ENCODE measurements at regions not wholly inside any gene's neighbourhood (a gene's known extent, or its start where the extent isn't known, plus 50 kb on each side); places are given as distances from the start of the nearest gene placed in this dataset.

DNA sequence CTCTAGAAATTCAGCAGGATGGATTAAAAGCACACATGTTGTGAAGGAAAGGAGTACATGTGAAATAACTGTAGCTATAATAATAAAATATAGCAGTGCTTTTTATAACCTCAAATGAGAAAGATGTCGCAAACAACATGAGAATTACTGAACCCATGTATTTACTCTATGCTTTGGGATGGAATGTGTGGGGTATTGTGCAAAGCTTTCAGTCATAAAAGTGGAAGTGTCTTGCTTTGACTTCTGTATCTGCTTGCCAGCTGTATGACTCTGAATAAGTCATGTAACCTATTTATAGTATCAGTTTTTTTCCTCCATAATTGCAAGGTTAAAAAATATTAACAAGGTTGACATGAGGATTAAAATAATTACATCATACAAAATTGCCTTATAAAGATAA lies 519.3 kb upstream of the CADM2 start:
- CTCF ChIA-PET (ENCODE audit: partially characterized antibody): no interaction called here
- peaks cover 0 to 14% (median 5%) of the 10 kb centered on the region in 8 donors for H3K9me3 Mint-ChIP-seq
- H3K27me3 ChIP-seq (ENCODE audit: insufficient read depth, low read length): no peaks in the 10 kb centered on the region
- no peaks in the 10 kb centered on the region for H3K36me3 Mint-ChIP-seq
- no peaks in the 10 kb centered on the region for H3K36me3 ChIP-seq (ENCODE audit: insufficient read depth, low read length)
- H3K4me3 Mint-ChIP-seq: no peak overlapping the region
- no peak for DNase-seq
- no peaks in the 10 kb centered on the region for H3K27me3 Mint-ChIP-seq
- H3K27ac Mint-ChIP-seq: no peak overlapping the region
- H3K4me1 Mint-ChIP-seq: no peaks in the 10 kb centered on the region
- H3K27ac ChIP-seq (ENCODE audit: low read depth, low read length): no peak overlapping the region
- H3K4me3 ChIP-seq (ENCODE audit: low read length in 2 of 2): no peak overlapping the region
- H3K4me1 ChIP-seq (ENCODE audit: insufficient read depth, low read length): no peaks in the 10 kb centered on the region
- POLR2A ChIA-PET (ENCODE audit: partially characterized antibody): no interaction called here
- H3K9me3 ChIP-seq (ENCODE audit: control insufficient read depth in 1 of 2, low read length in 2 of 2): no peaks in the 10 kb centered on the region
- intact Hi-C loops (cut with micrococcal nuclease): no loop called here

DNA sequence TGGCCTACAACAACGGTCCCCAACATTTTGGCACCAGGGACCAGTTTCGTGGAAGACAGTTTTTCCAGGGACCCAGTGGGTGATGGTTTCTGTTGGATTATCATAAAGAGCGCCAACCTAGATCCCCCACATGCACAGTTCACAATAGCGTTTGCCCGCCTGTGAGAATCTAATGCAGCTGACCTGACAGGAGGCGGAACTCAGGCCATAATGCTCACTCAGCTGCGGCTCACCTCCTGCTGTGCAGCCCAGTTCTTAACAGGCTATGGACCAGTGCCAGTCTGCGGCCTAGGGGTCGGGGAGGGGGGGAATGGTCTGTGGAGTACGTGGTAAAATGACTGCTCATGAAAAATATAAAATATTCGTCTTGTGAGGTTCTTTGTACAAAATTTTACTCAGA lies 518.5 kb upstream of the CADM2 start:
- Mint-ChIP-seq H3K36me3 (no peaks in the 10 kb centered on the region), H3K4me1 (no peaks in the 10 kb centered on the region), H3K4me3 (no peak overlapping the region), H3K27me3 (no peaks in the 10 kb centered on the region), H3K9me3 (peaks cover 0 to 14% (median 4%) of the 10 kb centered on the region in 8 donors), H3K27ac (no peak overlapping the region)
- no peak overlapping the region for H3K27ac ChIP-seq (ENCODE audit: low read depth, low read length)
- intact Hi-C loops (cut with micrococcal nuclease): no loop called here
- ChIA-PET POLR2A (ENCODE audit: partially characterized antibody) (no interaction called here), CTCF (ENCODE audit: partially characterized antibody) (no interaction called here)
- H3K36me3 ChIP-seq (ENCODE audit: insufficient read depth, low read length): no peaks in the 10 kb centered on the region
- H3K9me3 ChIP-seq (ENCODE audit: control insufficient read depth in 1 of 2, low read length in 2 of 2): no peaks in the 10 kb centered on the region
- H3K27me3 ChIP-seq (ENCODE audit: insufficient read depth, low read length): no peaks in the 10 kb centered on the region
- no peaks in the 10 kb centered on the region for H3K4me1 ChIP-seq (ENCODE audit: insufficient read depth, low read length)
- no peak overlapping the region for H3K4me3 ChIP-seq (ENCODE audit: low read length in 2 of 2)
- no peak for DNase-seq

DNA sequence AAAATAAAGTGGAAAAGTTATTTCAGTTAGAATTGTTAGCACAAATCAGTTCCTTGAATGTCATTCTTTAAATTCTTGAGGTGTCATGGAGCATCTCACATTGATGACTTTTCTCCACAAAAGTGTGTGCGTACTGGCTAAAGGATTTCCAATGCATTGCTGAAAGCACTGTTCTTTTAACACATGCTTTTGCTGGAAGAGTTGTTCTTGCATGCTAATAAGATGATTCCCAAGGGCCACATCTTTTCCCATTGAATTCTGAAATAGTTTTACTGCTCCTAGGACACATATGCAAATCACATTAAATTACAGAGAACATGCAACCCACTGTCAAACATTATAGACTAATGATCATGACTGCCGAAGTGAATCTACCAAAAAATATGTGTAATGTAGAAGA lies 516.3 kb upstream of the CADM2 start:
- Mint-ChIP-seq H3K4me3 (no peak overlapping the region), H3K4me1 (no peaks in the 10 kb centered on the region), H3K9me3 (peaks cover 0 to 16% (median 3%) of the 10 kb centered on the region in 8 donors), H3K36me3 (no peaks in the 10 kb centered on the region), H3K27ac (no peak overlapping the region), H3K27me3 (no peaks in the 10 kb centered on the region)
- Histone ChIP-seq H3K27me3 (ENCODE audit: insufficient read depth, low read length) (no peaks in the 10 kb centered on the region), H3K4me3 (ENCODE audit: low read length in 2 of 2) (no peak overlapping the region), H3K27ac (ENCODE audit: low read depth, low read length) (no peak overlapping the region), H3K36me3 (ENCODE audit: insufficient read depth, low read length) (no peaks in the 10 kb centered on the region), H3K4me1 (ENCODE audit: insufficient read depth, low read length) (no peaks in the 10 kb centered on the region), H3K9me3 (ENCODE audit: control insufficient read depth in 1 of 2, low read length in 2 of 2) (no peaks in the 10 kb centered on the region)
- no peak for DNase-seq
- ChIA-PET CTCF (ENCODE audit: partially characterized antibody) (no interaction called here), POLR2A (ENCODE audit: partially characterized antibody) (no interaction called here)
- intact Hi-C loops (cut with micrococcal nuclease): no loop called here

DNA sequence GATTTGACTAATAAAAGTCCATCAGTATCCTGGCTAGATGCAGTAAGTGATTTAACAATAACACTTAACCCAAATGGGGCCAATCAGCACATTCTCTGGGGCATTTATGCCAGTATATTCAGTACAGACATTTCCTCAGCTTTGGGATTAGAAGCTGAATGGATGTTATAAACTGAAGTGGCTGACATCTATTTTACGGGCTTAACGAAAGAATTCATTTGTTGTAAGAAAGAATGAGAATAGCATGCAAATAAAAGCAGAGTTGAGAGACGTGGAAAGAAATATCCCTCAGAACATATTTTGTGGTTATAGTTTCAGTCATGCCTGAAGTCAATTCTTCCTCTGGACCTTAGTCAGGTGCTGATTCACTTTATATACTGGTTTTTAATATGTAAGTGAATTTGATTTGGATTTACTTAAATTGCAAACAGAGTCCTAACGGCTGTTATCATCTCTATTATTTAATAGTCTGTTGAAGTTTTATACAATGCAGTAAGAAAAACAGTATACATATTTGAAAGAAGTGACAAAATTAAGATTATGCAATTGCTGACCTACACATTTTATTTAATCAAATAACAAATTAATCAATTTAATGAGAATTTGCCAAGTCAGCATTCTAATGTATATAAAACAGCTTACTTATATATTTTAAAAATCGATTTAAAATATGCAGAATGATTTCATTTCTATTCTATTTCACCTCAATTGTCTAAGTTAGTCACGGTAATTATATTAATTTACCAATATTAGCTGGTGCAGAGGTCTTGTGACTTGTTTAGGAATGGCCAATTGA lies 513.9 kb upstream of the CADM2 start:
- ChIA-PET CTCF (ENCODE audit: partially characterized antibody) (no interaction called here), POLR2A (ENCODE audit: partially characterized antibody) (no interaction called here)
- H3K27me3 ChIP-seq (ENCODE audit: insufficient read depth, low read length): no peaks in the 10 kb centered on the region
- H3K27ac ChIP-seq (ENCODE audit: low read depth, low read length): no peak overlapping the region
- no peak overlapping the region for H3K4me3 ChIP-seq (ENCODE audit: low read length in 2 of 2)
- no peak overlapping the region for H3K27ac Mint-ChIP-seq
- H3K4me1 ChIP-seq (ENCODE audit: insufficient read depth, low read length): no peaks in the 10 kb centered on the region
- H3K4me3 Mint-ChIP-seq: no peak overlapping the region
- H3K36me3 ChIP-seq (ENCODE audit: insufficient read depth, low read length): no peaks in the 10 kb centered on the region
- no peaks in the 10 kb centered on the region for H3K27me3 Mint-ChIP-seq
- H3K9me3 ChIP-seq (ENCODE audit: control insufficient read depth in 1 of 2, low read length in 2 of 2): no peaks in the 10 kb centered on the region
- peaks cover 0 to 16% (median 3%) of the 10 kb centered on the region in 8 donors for H3K9me3 Mint-ChIP-seq
- DNase-seq: no peak
- no peaks in the 10 kb centered on the region for H3K36me3 Mint-ChIP-seq
- no peaks in the 10 kb centered on the region for H3K4me1 Mint-ChIP-seq
- intact Hi-C loops (cut with micrococcal nuclease): no loop called here

DNA sequence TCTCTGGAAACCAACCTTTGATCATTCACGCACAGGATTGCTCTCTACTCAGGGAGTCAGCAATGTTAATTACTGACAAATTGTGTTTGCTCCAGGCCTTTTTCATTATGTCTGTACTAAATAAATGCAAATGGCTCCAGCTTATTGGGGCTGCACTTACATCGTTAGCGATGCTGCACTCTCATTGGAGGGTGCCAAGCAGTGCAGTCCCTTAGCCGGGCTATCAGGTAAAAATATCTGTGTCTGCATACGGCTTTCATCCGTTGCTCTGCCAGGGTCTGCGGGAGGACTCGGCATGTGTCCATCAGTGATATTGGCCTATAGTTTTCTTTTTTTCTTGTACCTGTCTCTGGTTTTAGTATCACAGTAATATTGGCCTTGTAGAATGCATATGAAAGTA lies 471.5 kb upstream of the CADM2 start:
- H3K9me3 Mint-ChIP-seq: peaks cover 0 to 32% (median 9%) of the 10 kb centered on the region in 8 donors
- ChIA-PET POLR2A (ENCODE audit: partially characterized antibody) (no interaction called here), CTCF (ENCODE audit: partially characterized antibody) (no interaction called here)
- no peak overlapping the region for H3K27ac Mint-ChIP-seq
- H3K27ac ChIP-seq (ENCODE audit: low read depth, low read length): no peak overlapping the region
- no peaks in the 10 kb centered on the region for H3K4me1 Mint-ChIP-seq
- intact Hi-C loops (cut with micrococcal nuclease): no loop called here
- H3K4me3 ChIP-seq (ENCODE audit: low read length in 2 of 2): no peak overlapping the region
- no peak overlapping the region for H3K4me3 Mint-ChIP-seq
- no peak for DNase-seq
- no peaks in the 10 kb centered on the region for H3K9me3 ChIP-seq (ENCODE audit: control insufficient read depth in 1 of 2, low read length in 2 of 2)
- H3K4me1 ChIP-seq (ENCODE audit: insufficient read depth, low read length): no peaks in the 10 kb centered on the region
- no peaks in the 10 kb centered on the region for H3K27me3 Mint-ChIP-seq
- no peaks in the 10 kb centered on the region for H3K27me3 ChIP-seq (ENCODE audit: insufficient read depth, low read length)
- H3K36me3 Mint-ChIP-seq: no peaks in the 10 kb centered on the region
- no peaks in the 10 kb centered on the region for H3K36me3 ChIP-seq (ENCODE audit: insufficient read depth, low read length)

DNA sequence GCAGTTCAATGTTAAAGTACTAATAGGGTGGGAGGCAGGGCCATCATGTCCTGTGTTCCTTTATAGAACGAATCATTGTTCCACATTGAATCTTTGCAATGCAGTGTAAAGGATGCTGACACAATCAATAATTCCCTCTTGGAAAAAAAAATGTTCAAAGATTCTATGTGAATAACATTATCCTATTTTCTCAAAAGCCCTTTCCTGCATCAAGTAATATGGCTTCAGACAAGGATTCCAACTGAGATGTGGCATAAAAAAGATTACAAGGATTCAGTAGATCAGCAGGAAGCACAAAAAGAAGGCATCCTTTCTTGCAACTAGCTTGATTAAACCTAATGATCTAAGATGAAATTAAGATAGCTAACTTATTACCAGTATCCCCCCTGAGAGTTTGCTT lies 454.0 kb upstream of the CADM2 start:
- no peak overlapping the region for H3K27ac Mint-ChIP-seq

DNA sequence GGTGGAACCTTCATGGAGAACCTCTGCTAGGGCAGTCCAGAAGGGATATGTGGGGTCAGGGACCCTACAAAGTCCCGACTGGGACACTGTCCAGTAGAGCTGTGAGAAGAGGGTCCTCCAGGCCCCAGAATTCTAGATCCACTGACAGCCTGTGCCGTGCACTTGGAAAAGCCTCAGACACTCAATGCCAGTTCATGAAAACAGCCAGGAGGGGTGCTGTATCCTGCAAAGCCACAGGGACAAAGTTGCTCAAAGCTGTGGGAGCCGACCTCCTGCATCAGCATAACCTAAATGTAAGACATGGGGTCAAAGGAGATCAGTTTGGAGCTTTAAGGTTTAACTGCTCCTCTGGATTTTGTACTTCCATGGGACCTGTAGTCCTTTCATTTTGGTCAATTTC lies 448.8 kb upstream of the CADM2 start:
- ChIA-PET CTCF (ENCODE audit: partially characterized antibody) (no interaction called here), POLR2A (ENCODE audit: partially characterized antibody) (no interaction called here)
- no peak overlapping the region for H3K4me3 Mint-ChIP-seq
- H3K4me1 Mint-ChIP-seq: no peaks in the 10 kb centered on the region
- DNase-seq: no peak
- intact Hi-C loops (cut with micrococcal nuclease): no loop called here
- H3K27ac Mint-ChIP-seq: no peak overlapping the region
- no peaks in the 10 kb centered on the region for H3K36me3 Mint-ChIP-seq
- no peaks in the 10 kb centered on the region for H3K4me1 ChIP-seq (ENCODE audit: insufficient read depth, low read length)
- no peaks in the 10 kb centered on the region for H3K9me3 ChIP-seq (ENCODE audit: control insufficient read depth in 1 of 2, low read length in 2 of 2)
- no peak overlapping the region for H3K27ac ChIP-seq (ENCODE audit: low read depth, low read length)
- no peaks in the 10 kb centered on the region for H3K27me3 Mint-ChIP-seq
- no peak overlapping the region for H3K4me3 ChIP-seq (ENCODE audit: low read length in 2 of 2)
- H3K27me3 ChIP-seq (ENCODE audit: insufficient read depth, low read length): no peaks in the 10 kb centered on the region
- H3K36me3 ChIP-seq (ENCODE audit: insufficient read depth, low read length): no peaks in the 10 kb centered on the region
- peaks cover 2 to 20% (median 11%) of the 10 kb centered on the region in 8 donors for H3K9me3 Mint-ChIP-seq

More for the DNA sequence above, 454.0 kb upstream of the CADM2 start:
- DNase-seq: no peak
- intact Hi-C loops (cut with micrococcal nuclease): no loop called here
- H3K9me3 ChIP-seq (ENCODE audit: control insufficient read depth in 1 of 2, low read length in 2 of 2): no peaks in the 10 kb centered on the region
- no peaks in the 10 kb centered on the region for H3K36me3 ChIP-seq (ENCODE audit: insufficient read depth, low read length)
- H3K4me3 ChIP-seq (ENCODE audit: low read length in 2 of 2): no peak overlapping the region
- no peaks in the 10 kb centered on the region for H3K4me1 Mint-ChIP-seq
- POLR2A ChIA-PET (ENCODE audit: partially characterized antibody): no interaction called here
- no peaks in the 10 kb centered on the region for H3K27me3 ChIP-seq (ENCODE audit: insufficient read depth, low read length)
- H3K9me3 Mint-ChIP-seq: peaks cover 0 to 16% (median 7%) of the 10 kb centered on the region in 8 donors
- H3K36me3 Mint-ChIP-seq: no peaks in the 10 kb centered on the region
- no peaks in the 10 kb centered on the region for H3K27me3 Mint-ChIP-seq
- H3K4me1 ChIP-seq (ENCODE audit: insufficient read depth, low read length): no peaks in the 10 kb centered on the region
- H3K4me3 Mint-ChIP-seq: no peak overlapping the region
- no peak overlapping the region for H3K27ac ChIP-seq (ENCODE audit: low read depth, low read length)
- CTCF ChIA-PET (ENCODE audit: partially characterized antibody): no interaction called here

DNA sequence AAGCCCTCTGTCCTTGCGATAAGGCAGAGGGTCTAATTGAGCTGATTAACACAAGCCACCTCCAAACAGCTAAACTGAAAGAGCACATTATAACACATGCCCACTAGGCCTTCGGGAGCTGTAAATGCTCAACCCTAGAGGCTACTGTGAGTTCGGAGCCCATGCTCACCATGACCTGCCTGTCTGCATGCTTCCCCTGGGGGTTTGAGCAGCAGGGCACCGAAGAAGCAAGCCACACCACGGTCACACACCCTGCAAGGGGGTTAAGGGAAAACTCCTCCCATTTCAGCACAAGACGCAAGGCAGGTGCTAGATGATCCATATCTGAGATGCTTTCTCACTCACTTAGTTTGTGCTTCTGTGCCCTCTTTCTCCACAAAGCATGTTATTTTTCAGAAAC lies 435.9 kb upstream of the CADM2 start:
- no peak overlapping the region for H3K4me3 Mint-ChIP-seq
- no peaks in the 10 kb centered on the region for H3K4me1 Mint-ChIP-seq
- no peak overlapping the region for H3K27ac Mint-ChIP-seq
- no peak overlapping the region for H3K4me3 ChIP-seq (ENCODE audit: low read length in 2 of 2)
- H3K27me3 ChIP-seq (ENCODE audit: insufficient read depth, low read length): no peaks in the 10 kb centered on the region
- H3K36me3 ChIP-seq (ENCODE audit: insufficient read depth, low read length): no peaks in the 10 kb centered on the region
- no peaks in the 10 kb centered on the region for H3K36me3 Mint-ChIP-seq
- no peak for DNase-seq
- ChIA-PET POLR2A (ENCODE audit: partially characterized antibody) (no interaction called here), CTCF (ENCODE audit: partially characterized antibody) (no interaction called here)
- peaks cover 0 to 17% (median 11%) of the 10 kb centered on the region in 8 donors for H3K9me3 Mint-ChIP-seq
- no peaks in the 10 kb centered on the region for H3K4me1 ChIP-seq (ENCODE audit: insufficient read depth, low read length)
- intact Hi-C loops (cut with micrococcal nuclease): no loop called here
- H3K27ac ChIP-seq (ENCODE audit: low read depth, low read length): no peak overlapping the region
- no peaks in the 10 kb centered on the region for H3K9me3 ChIP-seq (ENCODE audit: control insufficient read depth in 1 of 2, low read length in 2 of 2)
- H3K27me3 Mint-ChIP-seq: no peaks in the 10 kb centered on the region
